ENCODE measurements at regions not wholly inside any gene's neighbourhood (a gene's known extent, or its start where the extent isn't known, plus 50 kb on each side); places are given as distances from the start of the nearest gene placed in this dataset.

- DNase-seq (ENCODE audit: low read depth): no peak
- no peak for TF ChIP-seq CTCF (IDR thresholded peaks at IDR 0.05; ENCODE audit: low read depth, low read length, missing control alignments)
- no peak overlapping the region for H3K4me3 ChIP-seq (ENCODE audit: low read depth, low read length)
Measured at GRCh38 chr11:130719220-130719915, 196.9 kb downstream of the SNX19 start.

DNA sequence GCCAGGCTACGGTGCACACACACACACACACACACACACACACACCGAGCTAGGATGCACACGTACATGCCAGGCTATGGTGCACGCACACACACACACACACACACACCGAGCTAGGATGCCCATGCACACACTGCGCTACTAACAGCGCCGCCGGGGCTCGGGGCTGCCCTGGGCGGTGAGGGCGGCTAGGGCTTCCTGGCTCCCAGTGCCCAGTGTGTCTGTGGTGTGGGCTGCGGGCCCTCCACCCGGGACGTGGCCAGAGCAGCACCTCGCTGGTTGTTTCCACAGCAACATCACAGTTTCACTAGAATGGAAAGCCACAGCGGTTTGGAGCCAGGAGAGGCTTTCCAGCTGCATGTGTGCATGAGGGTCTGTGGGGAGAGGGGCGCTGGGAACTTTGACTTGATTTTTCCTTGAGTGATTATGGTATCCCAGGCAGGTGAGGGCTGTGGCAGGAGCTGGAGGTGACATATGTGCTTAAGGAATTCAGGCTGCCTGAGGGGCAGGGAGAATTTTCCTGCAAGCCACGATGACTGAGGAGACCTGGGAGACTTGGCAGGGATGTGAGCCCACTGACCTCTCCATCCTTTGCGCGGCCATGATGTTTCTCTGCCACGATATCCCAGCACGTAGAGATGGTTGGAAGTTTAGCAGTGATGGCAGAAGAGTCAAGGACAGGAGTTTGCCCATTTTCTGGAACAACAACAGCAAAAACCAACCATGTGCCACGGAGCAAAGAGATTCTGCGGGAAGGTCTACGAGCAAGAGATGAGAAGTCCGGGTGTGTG, 195.9 kb downstream of the SNX19 start:
- no peak overlapping the region for H3K4me3 ChIP-seq (ENCODE audit: low read depth, low read length)
- DNase-seq (ENCODE audit: low read depth): no peak
- TF ChIP-seq CTCF (IDR thresholded peaks at IDR 0.05; ENCODE audit: low read depth, low read length, missing control alignments): no peak

DNA sequence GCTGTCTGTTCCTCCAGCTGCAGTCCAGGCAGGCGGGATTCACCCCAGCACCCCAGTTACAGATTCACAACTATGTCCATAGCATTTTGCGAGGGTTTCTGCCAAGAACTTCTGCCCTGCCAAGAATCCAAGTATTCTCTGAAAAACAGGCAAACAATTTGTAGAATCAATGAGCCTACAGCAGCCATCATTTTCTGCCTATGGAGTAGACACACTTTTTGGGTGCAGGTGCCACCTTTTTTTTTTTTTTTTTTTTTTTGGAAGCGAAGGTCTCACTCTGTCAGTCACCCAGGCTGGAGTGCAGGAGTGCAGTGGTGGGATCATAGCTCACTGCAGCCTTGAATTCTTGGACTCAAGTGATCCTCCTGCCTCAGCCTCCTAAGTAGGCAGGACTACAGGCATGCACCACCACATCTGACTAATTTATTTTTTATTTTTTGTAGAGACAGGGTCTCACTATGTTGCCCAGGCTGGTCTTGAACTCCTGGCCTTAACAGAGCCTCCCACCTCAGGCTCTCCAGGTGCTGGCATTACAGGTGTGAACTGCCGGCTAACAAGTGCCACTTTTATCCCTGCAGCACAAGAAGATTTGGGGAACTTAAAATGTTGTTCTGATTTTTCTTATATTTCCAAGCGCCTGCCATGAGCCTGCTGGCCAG, 195.1 kb downstream of the SNX19 start:
- no peak for DNase-seq (ENCODE audit: low read depth)
- TF ChIP-seq CTCF (IDR thresholded peaks at IDR 0.05; ENCODE audit: low read depth, low read length, missing control alignments): no peak
- no peak overlapping the region for H3K4me3 ChIP-seq (ENCODE audit: low read depth, low read length)

DNA sequence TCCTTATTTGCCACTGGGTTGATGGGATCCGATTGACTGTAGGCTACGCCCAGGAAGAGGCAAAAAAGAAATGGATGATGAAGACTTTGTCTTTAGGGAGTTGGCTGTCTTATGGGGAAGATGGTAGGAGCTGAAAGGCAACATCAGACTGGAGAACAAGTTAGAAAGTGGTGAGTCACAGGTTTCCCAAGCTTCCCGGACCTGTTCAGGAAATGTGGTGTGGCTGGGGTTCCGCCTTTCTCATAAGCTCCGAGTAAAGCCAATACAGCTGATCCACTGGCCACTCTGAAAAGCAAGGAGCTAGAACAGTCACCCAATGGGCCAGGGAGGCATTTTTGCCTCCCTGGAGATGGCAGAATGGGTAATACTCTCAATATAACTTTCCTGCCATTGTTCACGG, 194.5 kb downstream of the SNX19 start:
- DNase-seq (ENCODE audit: low read depth): no peak
- TF ChIP-seq CTCF (IDR thresholded peaks at IDR 0.05; ENCODE audit: low read depth, low read length, missing control alignments): no peak
- H3K4me3 ChIP-seq (ENCODE audit: low read depth, low read length): no peak overlapping the region

DNA sequence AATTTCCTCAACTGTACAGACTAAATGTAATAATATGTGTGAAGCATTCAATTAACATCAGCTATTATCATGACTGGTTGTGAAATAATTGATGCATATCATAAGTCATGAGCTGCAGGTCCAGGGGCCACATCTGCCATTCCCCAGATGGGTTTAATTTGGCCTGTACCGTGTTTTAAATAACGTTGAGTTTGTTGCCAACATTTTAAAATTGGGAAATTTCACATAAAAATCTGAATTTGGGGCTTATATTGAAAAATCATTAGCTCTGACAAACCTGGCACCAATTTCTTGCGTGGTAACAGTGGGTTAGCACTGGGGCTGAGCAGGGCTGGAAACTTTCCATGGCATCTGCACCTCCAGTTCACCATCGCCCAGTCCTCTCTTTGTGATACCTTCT, 193.9 kb downstream of the SNX19 start:
- no peak for TF ChIP-seq CTCF (IDR thresholded peaks at IDR 0.05; ENCODE audit: low read depth, low read length, missing control alignments)
- no peak for DNase-seq (ENCODE audit: low read depth)
- no peak overlapping the region for H3K4me3 ChIP-seq (ENCODE audit: low read depth, low read length)

DNA sequence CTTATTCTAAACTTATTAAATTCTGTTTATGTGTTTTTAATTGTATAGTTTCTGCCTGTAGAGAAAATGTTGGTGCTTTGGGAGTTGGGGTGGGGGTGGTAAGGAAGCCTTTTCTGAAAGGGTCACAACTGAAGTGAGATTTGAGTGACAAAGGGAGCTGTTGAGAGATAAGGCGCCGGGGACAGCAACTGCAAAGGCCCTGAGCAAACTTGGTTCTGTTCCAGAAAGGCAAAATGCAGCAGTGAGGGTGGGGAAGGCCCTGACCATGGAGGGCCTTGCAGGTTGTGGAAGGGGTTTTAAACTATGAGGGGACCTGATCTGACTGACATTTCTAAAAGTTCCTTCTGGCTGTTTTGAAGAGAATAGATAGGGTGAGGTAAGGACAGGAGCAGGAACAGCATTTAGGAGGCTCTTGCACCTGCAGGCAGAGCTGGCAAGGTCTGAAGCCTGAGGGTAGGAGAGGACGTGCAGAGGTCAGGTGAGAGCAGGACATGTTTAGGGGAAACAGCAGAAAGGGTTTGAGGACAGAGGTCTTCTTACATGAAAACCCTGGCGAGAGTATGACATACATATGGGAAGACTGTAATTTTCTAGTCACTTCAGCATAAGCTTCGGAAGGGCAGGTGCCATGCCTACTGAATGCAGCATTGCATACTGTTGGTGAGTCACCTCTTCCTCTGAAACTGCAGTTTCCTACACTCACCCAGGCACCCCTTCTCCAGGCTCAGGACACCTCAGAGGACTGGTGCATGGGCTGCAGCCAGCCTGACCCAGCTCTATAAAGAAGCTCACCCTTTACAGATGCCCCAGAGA, 190.7 kb downstream of the SNX19 start:
- H3K4me3 ChIP-seq (ENCODE audit: low read depth, low read length): no peak overlapping the region
- DNase-seq (ENCODE audit: low read depth): no peak
- no peak for TF ChIP-seq CTCF (IDR thresholded peaks at IDR 0.05; ENCODE audit: low read depth, low read length, missing control alignments)

Measured in GM12864 (cell line).